ENCODE measurements at regions not wholly inside any gene's neighbourhood (a gene's known extent, or its start where the extent isn't known, plus 50 kb on each side); places are given as distances from the start of the nearest gene placed in this dataset.

GRCh38 chr9:118640836-118641560 lies 728.2 kb downstream of the BRINP1 start:
- Histone ChIP-seq H3K36me3 (ENCODE audit: control insufficient read depth in 2 of 2, insufficient read depth in 2 of 2, low read length in 1 of 2) (no peaks in the 10 kb centered on the region), H3K4me2 (ENCODE audit: control insufficient read depth, insufficient read depth) (no peak overlapping the region), H3K4me3 (no peak overlapping the region), H3K79me2 (ENCODE audit: control insufficient read depth, insufficient read depth, low read length) (no peaks in the 10 kb centered on the region), H2AFZ (ENCODE audit: control insufficient read depth, low read depth, low read length) (no peak overlapping the region), H3K4me1 (ENCODE audit: control insufficient read depth, insufficient read depth, low read length) (no peaks in the 10 kb centered on the region), H3K27me3 (replicated peaks in 1 of 2; ENCODE audit: control insufficient read depth in 2 of 2, insufficient read depth in 2 of 2, low read length in 1 of 2) (no peaks in the 10 kb centered on the region), H4K20me1 (ENCODE audit: control insufficient read depth, insufficient read depth) (no peaks in the 10 kb centered on the region), H3K9ac (ENCODE audit: control insufficient read depth, insufficient read depth, low read length) (no peak overlapping the region), H3K9me3 (replicated peaks; ENCODE audit: control insufficient read depth, insufficient read depth, low read length) (no peaks in the 10 kb centered on the region), H3K27ac (ENCODE audit: control insufficient read depth, insufficient read depth) (no peak overlapping the region)
- ChIA-PET SMC1A (ENCODE audit: uncharacterized antibody, unreplicated experiment) (no interaction called here), CTCF (no interaction called here), POLR2A (no interaction called here), RAD21 (ENCODE audit: unreplicated experiment) (no interaction called here)
- no TSS peak for BruUV-seq (replicated peaks)
- ATAC-seq (no peak), FAIRE-seq (no peak), DNase-seq (ENCODE audit: low read depth, low spot score) (no peak)
- TF ChIP-seq ZBTB4 (CRISPR knock-in tag; IDR thresholded peaks at IDR 0.05) (no peak), SMAD5 (IDR thresholded peaks at IDR 0.05; ENCODE audit: low read depth) (no peak), IKZF2 (IDR thresholded peaks at IDR 0.05) (no peak), RCOR1 (conservative IDR thresholded peaks at IDR 0.05; ENCODE audit: low read depth, low read length) (no peak), TCF12 (IDR thresholded peaks at IDR 0.05; ENCODE audit: low read depth, low read length) (no peak), SIN3A (IDR thresholded peaks at IDR 0.05; ENCODE audit: low read depth, low read length) (no peak), USF1 (IDR thresholded peaks at IDR 0.05; ENCODE audit: borderline replicate concordance, extremely low read length, insufficient read depth, low read depth, low read length) (no peak), E2F8 (IDR thresholded peaks at IDR 0.05; ENCODE audit: low read depth, partially characterized antibody) (no peak), EGR1 (IDR thresholded peaks at IDR 0.05; ENCODE audit: borderline replicate concordance in 1 of 2, low read depth in 2 of 2, low read length in 2 of 2) (no peak), HDAC2 (IDR thresholded peaks at IDR 0.05) (no peak), SKIL (IDR thresholded peaks at IDR 0.05; ENCODE audit: low read depth, poor library complexity, severe bottlenecking) (no peak)
- WGBS (ENCODE audit: insufficient coverage, insufficient replicate concordance, low lambda C conversion rate, missing lambda C conversion rate) = 13% methylated on average over 7 of the region's 7 CpGs
- intact Hi-C loops (cut with micrococcal nuclease; ENCODE audit: unreplicated experiment) (no loop called here), in situ Hi-C loops (cut with MboI) (no loop called here)

Measured in GM12878 (cell line).